Mucosa of descending colon (tissue), 3 donors: ENCODE measurements at regions not wholly inside any gene's neighbourhood (a gene's known extent, or its start where the extent isn't known, plus 50 kb on each side); places are given as distances from the start of the nearest gene placed in this dataset.
A peak's percentile ranks its signal among the peaks of the same experiment; 100 is the strongest.
"Not testable (repeated sequence)": the region's sequence is repeated elsewhere in the genome, so short reads cannot be mapped to it uniquely, and the experiment has no call there.

Source experiments
- ATAC-seq: fragments of 200-7000 bp; cut with Tn5 transposase; one replicate; pipeline ENCODE4 v1.9.1; 2020; ENCODE audit warnings: mild to moderate bottlenecking, moderate library complexity
- DNase-seq, 3 donors: peaks; one replicate each; pipeline ENCODE4 v3.0.0-alpha.2; 2020
- H3K36me3 ChIP-seq: fragments of 200-600 bp; one replicate; pipeline ENCODE4 v1.8.0; 2021; ENCODE audit warnings: low read depth, mild to moderate bottlenecking
- H3K4me1 ChIP-seq: fragments of 200-600 bp; one replicate; pipeline ENCODE4 v1.8.0; 2021; ENCODE audit warnings: low read depth, mild to moderate bottlenecking
- H3K4me3 ChIP-seq: fragments of 200-600 bp; one replicate; pipeline ENCODE4 v1.8.0; 2021; ENCODE audit warnings: mild to moderate bottlenecking
- H3K9me3 ChIP-seq: fragments of 200-600 bp; one replicate; pipeline ENCODE4 v1.8.0; 2021; ENCODE audit warnings: mild to moderate bottlenecking
- intact Hi-C, 2 donors: fragments of 100-400 bp; cut with DNase I in 1 of 2; cut with micrococcal nuclease in 1 of 2; formaldehyde crosslinking; loops; one replicate each; pipeline versions ENCODE4 v1.11.0 to v1.11.1; 2022; cut with DNase I, micrococcal nuclease
- TF ChIP-seq, protein P1 (sequence below): fragments of 200-600 bp; IDR thresholded peaks from one replicate; pipeline ENCODE4 v1.8.0; 2022; ENCODE audit warnings: antibody characterized with exemption, mild to moderate bottlenecking
- donor health status: DM: no; HTN: no; CAD: no; lungs with moderate emphysema.
- donor health status: DM: no; HTN: no; CAD: no.
- donor health status: DM: no; HTN: yes; CAD: no.

GRCh38 chr6:27139756-27140579 is 107.5 kb upstream of the PRSS16 start:
- TF ChIP-seq, protein P1, sequence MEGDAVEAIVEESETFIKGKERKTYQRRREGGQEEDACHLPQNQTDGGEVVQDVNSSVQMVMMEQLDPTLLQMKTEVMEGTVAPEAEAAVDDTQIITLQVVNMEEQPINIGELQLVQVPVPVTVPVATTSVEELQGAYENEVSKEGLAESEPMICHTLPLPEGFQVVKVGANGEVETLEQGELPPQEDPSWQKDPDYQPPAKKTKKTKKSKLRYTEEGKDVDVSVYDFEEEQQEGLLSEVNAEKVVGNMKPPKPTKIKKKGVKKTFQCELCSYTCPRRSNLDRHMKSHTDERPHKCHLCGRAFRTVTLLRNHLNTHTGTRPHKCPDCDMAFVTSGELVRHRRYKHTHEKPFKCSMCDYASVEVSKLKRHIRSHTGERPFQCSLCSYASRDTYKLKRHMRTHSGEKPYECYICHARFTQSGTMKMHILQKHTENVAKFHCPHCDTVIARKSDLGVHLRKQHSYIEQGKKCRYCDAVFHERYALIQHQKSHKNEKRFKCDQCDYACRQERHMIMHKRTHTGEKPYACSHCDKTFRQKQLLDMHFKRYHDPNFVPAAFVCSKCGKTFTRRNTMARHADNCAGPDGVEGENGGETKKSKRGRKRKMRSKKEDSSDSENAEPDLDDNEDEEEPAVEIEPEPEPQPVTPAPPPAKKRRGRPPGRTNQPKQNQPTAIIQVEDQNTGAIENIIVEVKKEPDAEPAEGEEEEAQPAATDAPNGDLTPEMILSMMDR: no peak
- Histone ChIP-seq H3K9me3 (no peaks in the 10 kb centered on the region), H3K4me3 (peak overlapping the region; percentile 20), H3K36me3 (no peaks in the 10 kb centered on the region), H3K4me1 (peaks cover 5% of the 10 kb centered on the region)
- intact Hi-C loops: loop anchor here in 1 of 2 donors (10.0 kb wide), 1 partner anchor 925 kb away; a partner anchor contains a TSS
- DNase-seq (peak in 2 of 3 donors; percentile 38 to 44), ATAC-seq (peak; percentile 57)

GRCh38 chr6:27140999-27141528 is 106.4 kb upstream of the PRSS16 start:
- ATAC-seq: no peak
- no peaks in the 10 kb centered on the region for H3K36me3 ChIP-seq
- H3K9me3 ChIP-seq: no peaks in the 10 kb centered on the region
- peaks cover 5% of the 10 kb centered on the region for H3K4me1 ChIP-seq
- TF ChIP-seq, protein P1: no peak
- no peak overlapping the region for H3K4me3 ChIP-seq
- no peak for DNase-seq
- intact Hi-C loops: no loop called here

- intact Hi-C loops: no loop called here
- no peak for ATAC-seq
- TF ChIP-seq, protein P1: no peak
- Histone ChIP-seq H3K9me3 (no peaks in the 10 kb centered on the region), H3K36me3 (no peaks in the 10 kb centered on the region), H3K4me1 (peaks cover 5% of the 10 kb centered on the region), H3K4me3 (no peak overlapping the region)
- no peak for DNase-seq
Observed at GRCh38 chr6:27141529-27142015, 105.9 kb upstream of the PRSS16 start.

GRCh38 chr6:27143020-27143388 is 104.5 kb upstream of the PRSS16 start:
- H3K4me1 ChIP-seq, H3K36me3 ChIP-seq, H3K4me3 ChIP-seq, DNase-seq, ATAC-seq, intact Hi-C loops, H3K9me3 ChIP-seq: not testable (repeated sequence)

DNA sequence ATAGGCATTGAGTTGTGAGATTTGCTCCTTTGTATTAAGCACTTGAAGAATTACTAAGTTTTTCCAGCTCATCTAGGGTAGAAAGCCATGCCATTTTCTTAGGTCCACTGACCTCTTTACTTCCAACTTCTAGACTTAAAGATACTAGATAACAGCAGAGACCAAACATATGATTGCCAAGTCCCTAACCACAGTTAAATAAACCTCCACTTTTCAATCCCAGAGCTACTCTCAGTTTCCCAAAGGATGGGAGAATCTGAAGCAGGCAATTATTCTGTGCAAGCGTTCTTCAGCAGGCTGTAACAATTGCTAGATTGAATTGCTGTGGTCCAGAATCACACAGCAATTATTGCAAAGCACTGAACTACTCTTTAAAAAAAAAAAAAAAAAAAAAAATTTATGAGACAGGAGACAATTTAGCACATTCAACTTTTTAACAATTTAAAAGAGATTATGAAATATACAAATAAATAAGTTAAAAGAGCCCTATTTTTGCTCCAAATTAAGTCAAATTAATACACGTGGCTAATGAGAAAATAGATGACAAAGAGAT is 104.0 kb upstream of the PRSS16 start:
- TF ChIP-seq, protein P1: no peak
- intact Hi-C loops: no loop called here

GRCh38 chr6:27144740-27145079 is 102.8 kb upstream of the PRSS16 start:
- H3K4me1 ChIP-seq: peaks cover 5% of the 10 kb centered on the region
- DNase-seq: no peak

More for the DNA sequence above, 104.0 kb upstream of the PRSS16 start:
- Histone ChIP-seq H3K4me3 (no peak overlapping the region), H3K9me3 (no peaks in the 10 kb centered on the region), H3K4me1 (peaks cover 5% of the 10 kb centered on the region), H3K36me3 (no peaks in the 10 kb centered on the region)
- DNase-seq (no peak), ATAC-seq (no peak)

More at GRCh38 chr6:27144740-27145079, 102.8 kb upstream of the PRSS16 start:
- TF ChIP-seq, protein P1: no peak
- no peak for ATAC-seq
- Histone ChIP-seq H3K36me3 (no peaks in the 10 kb centered on the region), H3K9me3 (no peaks in the 10 kb centered on the region), H3K4me3 (no peak overlapping the region)
- intact Hi-C loops: no loop called here
